GM12865 (cell line): ENCODE measurements at regions not wholly inside any gene's neighbourhood (a gene's known extent, or its start where the extent isn't known, plus 50 kb on each side); places are given as distances from the start of the nearest gene placed in this dataset.

ENCODE experiments used
- DNase-seq: peaks from one replicate; pipeline ENCODE4 v3.0.0; 2010; ENCODE audit warnings: low read depth
- H3K4me3 ChIP-seq: 2 replicates; pipeline ENCODE4 v1.5.1; 2011; ENCODE audit warnings: mild to moderate bottlenecking, low read depth, low read length, control low read depth
- CTCF ChIP-seq: IDR thresholded peaks from 2 replicates; pipeline ENCODE4 v1.5.1; 2011; ENCODE audit warnings: low read length, control low read depth, low read depth, inconsistent platforms; ENCODE audit not compliant: insufficient read depth; ENCODE audit errors: missing control alignments

GRCh38 chr11:27208846-27209245 lies 154.2 kb downstream of the CCDC34 start:
- DNase-seq: no peak
- TF ChIP-seq CTCF: no peak
- no peak overlapping the region for H3K4me3 ChIP-seq

- no peak for TF ChIP-seq CTCF
- DNase-seq: no peak
- H3K4me3 ChIP-seq: no peak overlapping the region
Measured at GRCh38 chr11:27207025-27207650, 155.9 kb downstream of the CCDC34 start.

GRCh38 chr11:27205779-27206570 lies 157.0 kb downstream of the CCDC34 start:
- DNase-seq: no peak
- no peak for TF ChIP-seq CTCF
- no peak overlapping the region for H3K4me3 ChIP-seq

- H3K4me3 ChIP-seq: no peak overlapping the region
- DNase-seq: no peak
Measured at GRCh38 chr11:27205250-27205649, 157.8 kb downstream of the CCDC34 start.

GRCh38 chr11:27204529-27204928 lies 158.5 kb downstream of the CCDC34 start:
- peak; percentile 25 for DNase-seq

More at GRCh38 chr11:27205250-27205649, 157.8 kb downstream of the CCDC34 start:
- TF ChIP-seq CTCF: no peak

GRCh38 chr11:27203077-27203647 lies 159.9 kb downstream of the CCDC34 start:
- no peak for TF ChIP-seq CTCF
- DNase-seq: no peak
- no peak overlapping the region for H3K4me3 ChIP-seq

More at GRCh38 chr11:27204529-27204928, 158.5 kb downstream of the CCDC34 start:
- peak; percentile 23 for TF ChIP-seq CTCF
- H3K4me3 ChIP-seq: no peak overlapping the region
